Small intestine (tissue), 7 donors: ENCODE measurements at regions not wholly inside any gene's neighbourhood (a gene's known extent, or its start where the extent isn't known, plus 50 kb on each side); places are given as distances from the start of the nearest gene placed in this dataset.

Source experiments
- DNase-seq, 2 donors: peaks; one replicate each; pipeline versions ENCODE4 v3.0.0 to v3.0.0-alpha.2; 2013
- FAIRE-seq: peaks from 2 replicates; lab custom pipeline; 2012; peaks lifted over from hg19 to GRCh38; lab: Jason Lieb, UNC
- H3K27ac ChIP-seq, 3 donors: one replicate each; pipeline ENCODE4 v1.5.1; 2013; ENCODE audit warnings: low read length in 2 of 3, mild to moderate bottlenecking in 2 of 3, control low read depth in 1 of 3, inconsistent platforms in 1 of 3, low read depth in 1 of 3, moderate library complexity in 1 of 3
- H3K27me3 ChIP-seq, 3 donors: one replicate each; pipeline ENCODE4 v1.6.1; 2013; ENCODE audit warnings: low read length in 3 of 3, inconsistent platforms in 1 of 3; ENCODE audit not compliant: control insufficient read depth in 3 of 3, insufficient read depth in 3 of 3
- H3K36me3 ChIP-seq, 3 donors: one replicate each; pipeline ENCODE4 v1.6.1; 2013; ENCODE audit warnings: low read length in 3 of 3, inconsistent platforms in 1 of 3, low read depth in 1 of 3, mild to moderate bottlenecking in 1 of 3, moderate library complexity in 1 of 3; ENCODE audit not compliant: control insufficient read depth in 3 of 3, insufficient read depth in 2 of 3
- H3K4me1 ChIP-seq, 3 donors: one replicate each; pipeline ENCODE4 v1.6.1; 2013; ENCODE audit warnings: low read length in 2 of 3, inconsistent platforms in 1 of 3, low read depth in 1 of 3, mild to moderate bottlenecking in 1 of 3, moderate library complexity in 1 of 3; ENCODE audit not compliant: control insufficient read depth in 3 of 3, insufficient read depth in 2 of 3
- H3K4me3 ChIP-seq, 3 donors: one replicate each; pipeline ENCODE4 v1.5.1; 2013; ENCODE audit warnings: low read length in 3 of 3, control low read depth in 1 of 3, inconsistent platforms in 1 of 3, low read depth in 1 of 3, mild to moderate bottlenecking in 1 of 3, moderate library complexity in 1 of 3
- H3K9me3 ChIP-seq, 2 donors: one replicate each; pipeline ENCODE4 v1.6.1; 2013; ENCODE audit warnings: low read depth in 1 of 2, low read length in 1 of 2; ENCODE audit not compliant: control insufficient read depth in 2 of 2, insufficient read depth in 1 of 2
- WGBS, 3 donors: extraction: QIAGEN DNeasy Blood & Tissue Kit; methylation state at CpG; one replicate each; pipeline ENCODE4 v1.1.7; 2013; 5-methylcytosine and 5-hydroxymethylcytosine counted together
- donor health status: healthy with polysubstance abuse.
- donor health status: control.
- donor health status: control.
- donor health status: Bipolar disorder and iron deficiency.
- donor health status: healthy.

GRCh38 chr21:16079830-16080229, 350.0 kb downstream of the USP25 start:
- Histone ChIP-seq H3K27ac (no peak overlapping the region), H3K9me3 (no peaks in the 10 kb centered on the region), H3K4me3 (no peak overlapping the region), H3K36me3 (no peaks in the 10 kb centered on the region), H3K27me3 (no peaks in the 10 kb centered on the region), H3K4me1 (no peaks in the 10 kb centered on the region)
- DNase-seq (peak in 1 of 2 donors; percentile 46), FAIRE-seq (no peak)
- 28 to 68% (median 38%) methylated on average over 1 of the region's 1 CpG for WGBS, 3 donors

DNA sequence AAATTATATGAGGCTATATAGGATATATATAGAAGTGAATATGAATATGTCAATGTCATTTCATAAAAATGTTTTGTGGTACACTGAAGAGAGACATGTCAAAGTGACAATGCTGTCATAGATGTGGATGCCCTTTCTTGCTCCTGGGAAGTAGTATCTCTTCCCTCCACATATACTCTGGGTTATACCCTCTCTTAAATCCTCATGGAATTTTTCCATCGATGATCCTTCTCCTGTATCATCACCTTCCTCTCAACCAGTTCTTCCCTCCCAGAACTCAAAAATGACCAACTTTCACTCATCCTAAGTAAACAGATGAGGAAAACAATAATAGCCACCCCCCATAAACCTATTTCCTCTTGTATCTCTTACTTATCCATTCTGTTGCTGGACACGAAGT, 351.5 kb downstream of the USP25 start:
- Histone ChIP-seq H3K4me3 (no peak overlapping the region), H3K27ac (no peak overlapping the region), H3K36me3 (no peaks in the 10 kb centered on the region), H3K9me3 (no peaks in the 10 kb centered on the region), H3K27me3 (no peaks in the 10 kb centered on the region), H3K4me1 (no peaks in the 10 kb centered on the region)
- 67 to 79% (median 73%) methylated on average over 2 of the region's 2 CpGs for WGBS, 3 donors
- FAIRE-seq (no peak), DNase-seq (no peak)

DNA sequence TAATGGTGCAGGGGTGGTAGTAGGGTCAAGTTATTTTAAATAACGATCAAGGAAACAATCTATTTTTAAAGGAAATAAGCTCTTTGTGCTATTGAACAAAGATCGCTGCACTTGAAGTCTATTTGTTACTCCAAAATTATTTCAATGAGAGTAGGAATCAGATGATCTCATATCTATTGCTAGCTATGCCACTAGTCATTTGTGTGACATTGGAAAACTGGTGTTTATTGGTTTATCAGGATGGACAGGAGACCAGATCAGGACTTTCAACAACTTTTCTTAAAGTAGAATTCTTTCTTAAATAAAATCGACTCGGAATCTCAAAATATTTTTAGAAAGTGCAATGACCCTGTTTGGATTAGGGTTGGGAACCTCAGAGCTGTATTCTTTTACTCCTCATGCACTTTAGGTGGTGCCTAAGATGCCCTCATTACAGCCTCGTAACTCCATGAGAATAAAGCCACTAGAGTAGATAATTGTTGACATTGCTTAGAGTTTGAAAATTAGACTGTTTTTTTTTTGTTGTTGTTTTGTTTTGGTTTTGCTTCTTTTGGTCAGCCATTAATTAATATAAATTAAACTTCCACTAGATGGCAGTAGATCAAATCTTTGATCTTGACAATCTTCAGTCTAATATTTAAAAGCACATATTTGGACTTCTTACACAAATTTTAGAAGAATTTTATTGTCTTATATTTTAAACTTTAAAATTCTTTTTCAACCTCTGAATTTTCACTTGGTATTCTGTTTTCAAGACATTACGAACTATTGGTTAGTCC, 352.4 kb downstream of the USP25 start:
- WGBS, 3 donors = 43 to 68% (median 60%) methylated on average over 6 of the region's 6 CpGs
- Histone ChIP-seq H3K27me3 (no peaks in the 10 kb centered on the region), H3K9me3 (no peaks in the 10 kb centered on the region), H3K4me3 (no peak overlapping the region), H3K27ac (no peak overlapping the region), H3K4me1 (no peaks in the 10 kb centered on the region), H3K36me3 (no peaks in the 10 kb centered on the region)
- peak in 1 of 2 donors; percentile 8 for DNase-seq
- FAIRE-seq = peak; percentile 81

DNA sequence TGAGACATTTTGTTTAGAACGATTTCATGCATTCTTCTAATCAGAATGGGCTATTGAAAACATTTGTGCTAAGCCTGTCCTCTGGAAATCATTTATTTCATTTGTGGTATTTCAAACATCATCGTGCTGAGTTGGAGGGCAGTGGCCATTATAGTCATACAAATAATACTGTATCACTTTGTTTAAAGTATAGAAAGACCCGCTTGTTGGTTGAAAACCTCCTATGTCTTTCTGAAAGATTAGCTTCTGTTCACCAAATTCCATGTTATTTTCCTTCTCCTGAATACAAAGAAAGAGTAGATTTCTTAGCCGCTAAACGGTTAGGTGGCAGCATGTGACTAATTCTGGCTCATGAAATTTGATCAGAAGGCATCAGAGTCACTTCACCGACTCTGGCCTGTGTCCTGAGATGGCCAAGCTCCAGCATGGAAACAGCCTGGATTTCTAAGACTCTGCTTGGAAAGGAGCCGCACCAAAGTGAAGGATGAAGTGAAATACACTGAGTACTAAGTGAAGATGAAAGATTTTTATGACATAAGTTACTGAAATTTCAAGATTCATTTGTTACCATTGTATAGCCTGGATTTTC, 355.1 kb downstream of the USP25 start:
- 78 to 87% (median 81%) methylated on average over 7 of the region's 7 CpGs for WGBS, 3 donors

DNA sequence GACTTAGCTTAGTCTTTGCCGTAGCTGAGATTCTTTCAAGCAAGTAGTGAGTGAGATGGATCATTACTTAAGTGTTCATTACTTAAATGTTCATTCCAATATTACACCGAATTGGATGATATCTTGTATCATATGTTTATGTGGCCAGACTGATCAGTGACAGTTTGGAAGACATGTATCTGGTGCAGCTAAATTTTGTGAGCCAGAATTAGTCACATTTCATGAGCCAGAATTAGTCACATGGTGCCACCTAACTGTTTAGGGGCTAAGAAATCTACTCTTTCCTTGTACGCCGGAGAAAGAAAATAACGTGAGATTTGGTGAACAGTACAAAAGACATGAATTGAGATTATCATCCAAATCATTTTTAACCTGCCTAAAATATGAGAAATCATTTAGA, 355.6 kb downstream of the USP25 start:
- DNase-seq (no peak), FAIRE-seq (no peak)
- WGBS, 3 donors = 86 to 90% (median 88%) methylated on average over 5 of the region's 5 CpGs
- H3K27me3 ChIP-seq = no peaks in the 10 kb centered on the region
- H3K27ac ChIP-seq = no peak overlapping the region
- no peaks in the 10 kb centered on the region for H3K9me3 ChIP-seq
- no peak overlapping the region for H3K4me3 ChIP-seq
- no peaks in the 10 kb centered on the region for H3K4me1 ChIP-seq
- H3K36me3 ChIP-seq = no peaks in the 10 kb centered on the region

More for the DNA sequence above, 355.1 kb downstream of the USP25 start:
- DNase-seq = no peak
- H3K4me3 ChIP-seq = no peak overlapping the region
- H3K9me3 ChIP-seq = no peaks in the 10 kb centered on the region
- no peaks in the 10 kb centered on the region for H3K4me1 ChIP-seq
- FAIRE-seq = no peak
- H3K27ac ChIP-seq = no peak overlapping the region
- no peaks in the 10 kb centered on the region for H3K27me3 ChIP-seq
- H3K36me3 ChIP-seq = no peaks in the 10 kb centered on the region

DNA sequence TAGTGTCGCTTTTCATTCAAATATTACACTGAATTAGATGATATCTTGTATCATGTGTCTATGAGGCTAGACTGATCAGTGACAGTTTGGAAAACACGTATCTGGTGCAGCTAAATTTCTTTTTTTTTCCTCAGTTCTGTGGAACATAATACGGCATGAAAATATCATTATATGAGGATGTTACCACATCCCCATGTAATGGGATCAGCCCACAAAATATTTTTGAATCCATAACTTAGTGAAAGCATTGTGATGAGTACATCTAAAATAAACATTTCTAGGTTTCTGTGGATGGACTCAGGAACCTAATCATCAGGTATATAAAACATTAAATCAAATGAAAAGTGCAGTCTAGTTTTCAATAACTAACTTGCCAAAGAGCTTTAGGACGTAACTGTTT, 356.3 kb downstream of the USP25 start:
- no peaks in the 10 kb centered on the region for H3K9me3 ChIP-seq
- H3K4me3 ChIP-seq = no peak overlapping the region
- no peak overlapping the region for H3K27ac ChIP-seq
- 76 to 86% (median 78%) methylated on average over 4 of the region's 4 CpGs for WGBS, 3 donors
- H3K4me1 ChIP-seq = no peaks in the 10 kb centered on the region
- FAIRE-seq = no peak
- no peak for DNase-seq
- no peaks in the 10 kb centered on the region for H3K36me3 ChIP-seq
- H3K27me3 ChIP-seq = no peaks in the 10 kb centered on the region

GRCh38 chr21:16086936-16087335, 357.2 kb downstream of the USP25 start:
- DNase-seq = no peak
- FAIRE-seq = no peak
- H3K9me3 ChIP-seq = no peaks in the 10 kb centered on the region
- no peak overlapping the region for H3K4me3 ChIP-seq
- no peaks in the 10 kb centered on the region for H3K4me1 ChIP-seq
- H3K36me3 ChIP-seq = no peaks in the 10 kb centered on the region
- no peaks in the 10 kb centered on the region for H3K27me3 ChIP-seq
- H3K27ac ChIP-seq = no peak overlapping the region
- WGBS, 3 donors = 24 to 58% (median 37%) methylated on average over 2 of the region's 2 CpGs

DNA sequence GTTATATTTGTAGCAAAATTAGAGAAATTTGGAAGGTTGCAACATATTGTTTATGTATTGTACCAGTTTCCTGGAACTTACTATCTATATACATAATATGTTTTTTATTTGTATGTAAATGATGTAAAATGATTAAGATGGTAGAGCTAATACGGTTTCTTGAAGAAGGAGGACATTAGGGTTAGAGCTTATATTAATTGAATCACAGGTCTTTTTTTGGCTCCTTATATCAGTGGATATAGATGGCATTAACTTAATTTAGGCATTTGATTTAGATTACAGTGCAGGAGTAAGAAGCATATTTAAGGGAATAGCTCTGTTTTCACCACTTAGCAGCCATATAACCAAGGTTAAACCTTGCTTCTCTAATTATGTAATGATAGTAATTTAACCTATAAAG, 357.7 kb downstream of the USP25 start:
- FAIRE-seq (no peak), DNase-seq (no peak)
- Histone ChIP-seq H3K9me3 (no peaks in the 10 kb centered on the region), H3K4me3 (no peak overlapping the region), H3K4me1 (no peaks in the 10 kb centered on the region), H3K36me3 (no peaks in the 10 kb centered on the region), H3K27ac (no peak overlapping the region), H3K27me3 (no peaks in the 10 kb centered on the region)
- WGBS, 3 donors = 86 to 88% (median 88%) methylated on average over 1 of the region's 1 CpG
